Endothelial cell of umbilical vein (primary cell): ENCODE measurements at regions not wholly inside any gene's neighbourhood (a gene's known extent, or its start where the extent isn't known, plus 50 kb on each side); places are given as distances from the start of the nearest gene placed in this dataset.

Experiments
- BruUV-seq: library from RNA; stranded (reverse); fragments of 400-500 nt; replicated peaks from 2 replicates; lab custom pipeline; 2021; lab: Mats Ljungman, UMichigan
- CTCF ChIA-PET: fragments of 300-600, 350-600 bp; sonication (Branson Sonifier 250); formaldehyde crosslinking; loops from one replicate; lab custom pipeline; 2021; ENCODE audit warnings: antibody characterized with exemption, inconsistent platforms; lab: Charles Lee
- POLR2A ChIA-PET: fragments of 300-600, 350-600 bp; sonication (Branson Sonifier 250); formaldehyde crosslinking; loops from one replicate; lab custom pipeline; 2021; ENCODE audit warnings: antibody characterized with exemption, inconsistent platforms; lab: Charles Lee
- DNase-seq: peaks from one replicate; pipeline ENCODE4 v3.0.0-alpha.2; 2011; ENCODE audit warnings: low read depth, low spot score
- FAIRE-seq: peaks from 2 replicates; lab custom pipeline; 2011; peaks lifted over from hg19 to GRCh38; lab: Jason Lieb, UNC
- H2AFZ ChIP-seq: 2 replicates; pipeline ENCODE4 v1.6.0; 2012; ENCODE audit warnings: low read depth, low read length, control low read depth, inconsistent platforms
- H3K27ac ChIP-seq: 2 replicates; pipeline ENCODE4 v1.5.1; 2011; ENCODE audit warnings: low read depth, mild to moderate bottlenecking, control low read depth, low read length, moderate library complexity; ENCODE audit not compliant: insufficient read depth
- H3K27me3 ChIP-seq, 2 experiments: 2 replicates each; pipeline versions ENCODE4 v1.6.0 to v1.6.1; 2011; ENCODE audit warnings: low read length in 2 of 2, mixed read lengths in 1 of 2; ENCODE audit not compliant: control insufficient read depth in 2 of 2, insufficient read depth in 2 of 2
- H3K36me3 ChIP-seq, 2 experiments: 2 replicates in 1 of 2; 3 replicates in 1 of 2; pipeline ENCODE4 v1.5.1; 2011; ENCODE audit warnings: low read length in 2 of 2, mild to moderate bottlenecking in 1 of 2, moderate library complexity in 1 of 2; ENCODE audit not compliant: control insufficient read depth in 2 of 2, insufficient read depth in 2 of 2; ENCODE audit errors: extremely low read depth in 1 of 2
- H3K4me1 ChIP-seq: 3 replicates; pipeline ENCODE4 v1.5.1; 2011; ENCODE audit warnings: mild to moderate bottlenecking, low read length; ENCODE audit not compliant: control insufficient read depth, insufficient read depth; ENCODE audit errors: extremely low read depth
- H3K4me2 ChIP-seq: 2 replicates; pipeline ENCODE4 v1.6.1; 2011; ENCODE audit warnings: low read length, control low read depth, mixed read lengths; ENCODE audit not compliant: insufficient read depth
- H3K4me3 ChIP-seq, 3 experiments: fragments of 200-600 bp in 1 of 3; sonication (generic), shearing (Covaris generic) in 1 of 3; replicated peaks in 1 of 3; 2 replicates each; pipeline ENCODE4 v1.5.1; 2011 to 2016; ENCODE audit warnings: control low read depth in 3 of 3, low read length in 3 of 3, mild to moderate bottlenecking in 2 of 3, inconsistent platforms in 1 of 3, low read depth in 1 of 3, moderate library complexity in 1 of 3; ENCODE audit not compliant: insufficient read depth in 1 of 3
- H3K79me2 ChIP-seq: 2 replicates; pipeline ENCODE4 v1.6.0; 2012; ENCODE audit warnings: low read length, inconsistent platforms; ENCODE audit not compliant: control insufficient read depth, insufficient read depth
- H3K9ac ChIP-seq: replicated peaks from 2 replicates; pipeline ENCODE3; 2011; ENCODE audit warnings: low read length, control low read depth; ENCODE audit not compliant: insufficient read depth; ENCODE audit errors: extremely low read depth
- H3K9me1 ChIP-seq: replicated peaks from 3 replicates; pipeline ENCODE4 v1.6.0; 2011; ENCODE audit warnings: mild to moderate bottlenecking, low read length; ENCODE audit not compliant: control insufficient read depth, insufficient read depth; ENCODE audit errors: extremely low read depth
- H3K9me3 ChIP-seq: replicated peaks from 2 replicates; pipeline ENCODE4 v1.5.1; 2012; ENCODE audit warnings: low read length, inconsistent platforms; ENCODE audit not compliant: control insufficient read depth, insufficient read depth
- H4K20me1 ChIP-seq: replicated peaks from 2 replicates; pipeline ENCODE3; 2011; ENCODE audit warnings: mild to moderate bottlenecking, low read length; ENCODE audit not compliant: control insufficient read depth, insufficient read depth; ENCODE audit errors: extremely low read depth
- CTCF ChIP-seq, 2 donors: IDR thresholded peaks; 1 replicate in 1 of 2; 2 replicates in 1 of 2; pipeline ENCODE4 v1.5.1; 2011; ENCODE audit warnings: low read length in 2 of 2, mild to moderate bottlenecking in 2 of 2, moderate library complexity in 2 of 2, control low read depth in 1 of 2, inconsistent platforms in 1 of 2, low read depth in 1 of 2; ENCODE audit not compliant: insufficient read depth in 1 of 2; ENCODE audit errors: extremely low read depth in 1 of 2
- EZH2 ChIP-seq: IDR thresholded peaks from 2 replicates; pipeline ENCODE4 v1.6.1; 2012; ENCODE audit warnings: borderline replicate concordance, low read depth, mild to moderate bottlenecking, moderate library complexity, low read length, inconsistent platforms; ENCODE audit not compliant: severe bottlenecking
- FOS ChIP-seq: IDR thresholded peaks from 2 replicates; pipeline ENCODE4 v1.6.1; 2011; ENCODE audit warnings: mild to moderate bottlenecking, low read length, moderate library complexity, borderline replicate concordance; ENCODE audit not compliant: insufficient read depth
- GATA2 ChIP-seq: IDR thresholded peaks from 2 replicates; pipeline ENCODE4 v1.7.0; 2011; ENCODE audit warnings: low read depth, mild to moderate bottlenecking, moderate library complexity, mixed read lengths, low read length; ENCODE audit not compliant: insufficient read length, insufficient read depth
- JUN ChIP-seq: IDR thresholded peaks from 2 replicates; pipeline ENCODE4 v1.6.1; 2011; ENCODE audit warnings: borderline replicate concordance, low read depth; ENCODE audit not compliant: insufficient read length, insufficient read depth
- MAX ChIP-seq: IDR thresholded peaks from 2 replicates; pipeline ENCODE4 v1.6.1; 2011; ENCODE audit not compliant: insufficient read depth, insufficient read length
- MYC ChIP-seq: IDR thresholded peaks from one replicate; pipeline ENCODE4 v1.6.1; 2011; ENCODE audit warnings: mild to moderate bottlenecking, low read depth, low read length
- POLR2A ChIP-seq: IDR thresholded peaks from 2 replicates; pipeline ENCODE4 v1.6.1; 2012; ENCODE audit warnings: low read depth, mild to moderate bottlenecking, control low read depth, low read length
- POLR2AphosphoS5 ChIP-seq: IDR thresholded peaks from 2 replicates; pipeline ENCODE4 v1.6.1; 2012; ENCODE audit warnings: low read depth, mild to moderate bottlenecking, control low read depth, low read length, moderate library complexity; ENCODE audit not compliant: insufficient read depth
- dilution Hi-C: fragments of 300-500 bp; cut with MboI; formaldehyde crosslinking; loops from one replicate; pipeline ENCODE4 v1.15.0; 2019; ENCODE audit warnings: low sequenced_read_pairs; ENCODE audit not compliant: extremely low pct_ligation_motif_present
- intact Hi-C: fragments of 100-400 bp; cut with micrococcal nuclease; formaldehyde crosslinking; loops from one replicate; pipeline ENCODE4 v1.10.0; 2022

- Histone ChIP-seq H3K4me1 (no peaks in the 10 kb centered on the region), H4K20me1 (no peaks in the 10 kb centered on the region), H3K36me3 (no peaks in the 10 kb centered on the region), H3K9me1 (no peaks in the 10 kb centered on the region), H3K9me3 (no peaks in the 10 kb centered on the region), H3K27me3 (peaks cover 13 to 27% of the 10 kb centered on the region in 2 experiments), H3K4me2 (no peak overlapping the region), H3K79me2 (no peaks in the 10 kb centered on the region), H3K4me3 (no peak overlapping the region), H3K9ac (no peak overlapping the region), H3K27ac (no peak overlapping the region), H2AFZ (no peak overlapping the region)
- no TSS peak for BruUV-seq
- DNase-seq = no peak
- dilution Hi-C loops = no loop called here
- CTCF ChIA-PET = no interaction called here
- POLR2A ChIA-PET = no interaction called here
- no peak for FAIRE-seq
- intact Hi-C loops = no loop called here
- TF ChIP-seq MAX (no peak), EZH2 (no peak), FOS (no peak), CTCF (IDR thresholded peaks at IDR 0.05; ENCODE audit: extremely low read depth in 1 of 2, insufficient read depth in 1 of 2, low read depth in 1 of 2, low read length in 2 of 2) (no peak), POLR2AphosphoS5 (no peak), GATA2 (no peak), MYC (no peak), JUN (no peak), POLR2A (no peak)
Measured at GRCh38 chr11:27253224-27253623, 109.8 kb downstream of the CCDC34 start.
